B cell (primary cell): ENCODE measurements at regions not wholly inside any gene's neighbourhood (a gene's known extent, or its start where the extent isn't known, plus 50 kb on each side); places are given as distances from the start of the nearest gene placed in this dataset.

Source experiments
- ATAC-seq: fragments of 200-7000 bp; cut with Tn5 transposase; one replicate; pipeline ENCODE4 v1.10.0; 2021; ENCODE audit warnings: low read depth, mild to moderate bottlenecking, moderate number of reproducible peaks, moderate library complexity
- CTCF ChIA-PET: fragments of 350-600 bp; sonication (Branson Sonifier 250); formaldehyde crosslinking; loops from one replicate; lab custom pipeline; 2021; ENCODE audit warnings: antibody characterized with exemption, inconsistent platforms; lab: Charles Lee
- POLR2A ChIA-PET: fragments of 350-600 bp; sonication (Branson Sonifier 250); formaldehyde crosslinking; loops from one replicate; lab custom pipeline; 2021; ENCODE audit warnings: antibody characterized with exemption; lab: Charles Lee
- DNase-seq: peaks from one replicate; pipeline ENCODE4 v3.0.0; 2013
- H2AFZ ChIP-seq: 2 replicates; pipeline ENCODE4 v1.6.1; 2012; ENCODE audit warnings: mild to moderate bottlenecking, low read depth, low read length; ENCODE audit not compliant: insufficient read depth, poor library complexity, severe bottlenecking
- H3K27ac ChIP-seq, 2 donors: 1 replicate in 1 of 2; 2 replicates in 1 of 2; pipeline ENCODE4 v1.5.1; 2012 to 2013; ENCODE audit warnings: low read length in 2 of 2, mild to moderate bottlenecking in 2 of 2, moderate library complexity in 1 of 2
- H3K27me3 ChIP-seq, 4 experiments: fragments of 200-600 bp in 1 of 4; sonication (generic) in 1 of 4; replicated peaks in 1 of 4; 1 replicate in 2 of 4; 2 replicates in 2 of 4; pipeline versions ENCODE4 v1.6.1 to v1.7.0; 2013 to 2016; ENCODE audit warnings: low read length in 3 of 4, mild to moderate bottlenecking in 2 of 4, mixed read lengths in 1 of 4, moderate library complexity in 1 of 4; ENCODE audit not compliant: insufficient read depth in 4 of 4, control insufficient read depth in 3 of 4; ENCODE audit errors: control extremely low read depth in 1 of 4
- H3K36me3 ChIP-seq, 2 experiments: replicated peaks in 1 of 2; 1 replicate in 1 of 2; 2 replicates in 1 of 2; pipeline versions ENCODE4 v1.6.1 to v1.7.1; 2013; ENCODE audit warnings: low read length in 1 of 2; ENCODE audit not compliant: insufficient read depth in 2 of 2, control insufficient read depth in 1 of 2; ENCODE audit errors: control extremely low read depth in 1 of 2, extremely low read depth in 1 of 2
- H3K4me1 ChIP-seq, 2 donors: fragments of 200-600 bp in 1 of 2; sonication (generic) in 1 of 2; 1 replicate in 1 of 2; 2 replicates in 1 of 2; pipeline versions ENCODE4 v1.5.1 to v1.6.1; 2013 to 2017; ENCODE audit warnings: low read length in 2 of 2; ENCODE audit not compliant: control insufficient read depth in 2 of 2, insufficient read depth in 2 of 2
- H3K4me2 ChIP-seq: replicated peaks from 2 replicates; pipeline ENCODE3; 2012; ENCODE audit warnings: mild to moderate bottlenecking, low read depth, low read length; ENCODE audit not compliant: poor library complexity, severe bottlenecking
- H3K4me3 ChIP-seq, 5 experiments: fragments of 200-600 bp in 1 of 5; sonication (generic) in 1 of 5; 1 replicate in 3 of 5; 2 replicates in 2 of 5; pipeline versions ENCODE4 v1.5.1 to v1.7.0; 2011 to 2016; ENCODE audit warnings: low read length in 4 of 5, mild to moderate bottlenecking in 4 of 5, low read depth in 2 of 5, control low read depth in 1 of 5, moderate library complexity in 1 of 5; ENCODE audit not compliant: insufficient read depth in 1 of 5; ENCODE audit errors: control extremely low read depth in 1 of 5, extremely low read depth in 1 of 5
- H3K79me2 ChIP-seq: fragments of 200-600 bp; sonication (generic); one replicate; pipeline ENCODE4 v1.6.0; 2016; ENCODE audit warnings: low read length; ENCODE audit not compliant: control insufficient read depth, insufficient read depth
- H3K9ac ChIP-seq: fragments of 200-600 bp; sonication (generic); 2 replicates; pipeline ENCODE4 v1.6.1; 2017; ENCODE audit warnings: mild to moderate bottlenecking, low read length, moderate library complexity
- H3K9me3 ChIP-seq, 3 donors: one replicate each; pipeline versions ENCODE4 v1.6.1 to v1.7.1; 2013; ENCODE audit warnings: low read length in 2 of 3; ENCODE audit not compliant: control insufficient read depth in 2 of 3, insufficient read depth in 1 of 3; ENCODE audit errors: control extremely low read depth in 1 of 3
- H4K20me1 ChIP-seq: 2 replicates; pipeline ENCODE4 v1.6.0; 2012; ENCODE audit warnings: mild to moderate bottlenecking, low read length; ENCODE audit not compliant: insufficient read depth, control insufficient read depth, poor library complexity, severe bottlenecking
- H3K27ac Mint-ChIP-seq: one replicate; pipeline ENCODE4 v1.8.0; 2021; ENCODE audit warnings: mixed read lengths
- H3K27me3 Mint-ChIP-seq: one replicate; pipeline ENCODE4 v1.8.0; 2021; ENCODE audit warnings: mixed read lengths
- H3K4me1 Mint-ChIP-seq: one replicate; pipeline ENCODE4 v1.8.0; 2021; ENCODE audit warnings: mixed read lengths
- H3K4me3 Mint-ChIP-seq: one replicate; pipeline ENCODE4 v1.8.0; 2021; ENCODE audit warnings: mixed read lengths
- H3K9me3 Mint-ChIP-seq: one replicate; pipeline ENCODE4 v1.8.0; 2022; ENCODE audit warnings: mixed read lengths; ENCODE audit not compliant: insufficient read depth
- EZH2 ChIP-seq: IDR thresholded peaks from 2 replicates; pipeline ENCODE4 v1.6.1; 2012; ENCODE audit warnings: borderline replicate concordance, low read depth, mild to moderate bottlenecking, moderate library complexity, low read length; ENCODE audit not compliant: insufficient read depth, poor library complexity, severe bottlenecking
- WGBS: methylation state at CpG from one replicate; pipeline ENCODE4 v1.1.5; 2013; ENCODE audit warnings: missing lambda C conversion rate; ENCODE audit not compliant: insufficient coverage; 5-methylcytosine and 5-hydroxymethylcytosine counted together
- intact Hi-C: fragments of 100-400 bp; cut with micrococcal nuclease; formaldehyde crosslinking; loops from one replicate; pipeline ENCODE4 v1.10.0; 2022
- TF ChIP-seq, protein P1 (sequence below): fragments of 200-600 bp; IDR thresholded peaks from one replicate; pipeline ENCODE4 v1.8.0; 2022; ENCODE audit warnings: antibody characterized with exemption, mild to moderate bottlenecking

DNA sequence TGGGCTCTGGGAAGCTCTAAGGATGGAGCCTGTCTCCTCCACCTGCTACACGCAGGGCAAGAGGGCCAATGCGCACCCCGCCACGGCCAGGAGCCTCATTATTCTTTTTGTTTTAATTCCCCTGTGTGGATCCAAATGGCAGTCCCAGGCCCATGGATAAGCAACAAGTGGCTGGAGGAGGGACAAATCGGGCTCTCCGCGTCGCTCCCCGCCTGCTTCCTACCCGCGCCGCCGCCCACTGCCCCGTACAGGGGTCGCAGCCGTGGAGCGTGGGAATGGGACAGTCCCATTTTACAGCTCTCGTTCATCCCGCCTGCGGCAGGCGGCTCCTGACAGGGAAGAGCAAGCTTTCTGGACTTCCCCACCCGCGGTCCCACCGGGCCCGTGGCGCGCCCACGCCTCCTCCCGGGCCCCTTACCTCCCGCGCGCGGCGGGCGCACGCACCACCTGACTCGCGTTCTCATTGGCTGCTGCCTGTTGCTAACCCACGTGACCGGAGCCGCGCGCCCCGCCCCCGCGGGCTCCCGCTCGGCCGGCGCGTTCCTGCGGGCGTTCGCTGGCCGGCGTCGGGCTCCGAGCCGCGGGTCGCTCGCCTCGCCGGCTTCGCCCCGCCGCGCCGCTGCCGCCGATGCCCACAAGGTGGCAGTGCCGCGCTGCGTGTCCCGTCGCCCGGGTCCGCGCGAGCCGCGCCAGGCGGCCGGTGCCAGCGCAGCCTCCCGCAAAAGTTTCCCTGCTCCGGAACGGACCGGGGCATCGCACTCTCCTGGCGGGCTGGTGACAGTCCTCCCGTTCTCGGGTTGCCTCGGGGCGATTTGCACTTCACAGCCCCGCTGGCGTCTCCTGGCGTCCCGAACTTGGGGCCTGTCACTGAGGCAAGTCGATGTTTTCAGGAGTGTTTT is 93.3 kb downstream of the CD83 start:
- no peaks in the 10 kb centered on the region for H3K36me3 ChIP-seq
- peak overlapping the region; percentile 97 for H3K27ac Mint-ChIP-seq
- TF ChIP-seq EZH2: no peak
- TF ChIP-seq, protein P1, sequence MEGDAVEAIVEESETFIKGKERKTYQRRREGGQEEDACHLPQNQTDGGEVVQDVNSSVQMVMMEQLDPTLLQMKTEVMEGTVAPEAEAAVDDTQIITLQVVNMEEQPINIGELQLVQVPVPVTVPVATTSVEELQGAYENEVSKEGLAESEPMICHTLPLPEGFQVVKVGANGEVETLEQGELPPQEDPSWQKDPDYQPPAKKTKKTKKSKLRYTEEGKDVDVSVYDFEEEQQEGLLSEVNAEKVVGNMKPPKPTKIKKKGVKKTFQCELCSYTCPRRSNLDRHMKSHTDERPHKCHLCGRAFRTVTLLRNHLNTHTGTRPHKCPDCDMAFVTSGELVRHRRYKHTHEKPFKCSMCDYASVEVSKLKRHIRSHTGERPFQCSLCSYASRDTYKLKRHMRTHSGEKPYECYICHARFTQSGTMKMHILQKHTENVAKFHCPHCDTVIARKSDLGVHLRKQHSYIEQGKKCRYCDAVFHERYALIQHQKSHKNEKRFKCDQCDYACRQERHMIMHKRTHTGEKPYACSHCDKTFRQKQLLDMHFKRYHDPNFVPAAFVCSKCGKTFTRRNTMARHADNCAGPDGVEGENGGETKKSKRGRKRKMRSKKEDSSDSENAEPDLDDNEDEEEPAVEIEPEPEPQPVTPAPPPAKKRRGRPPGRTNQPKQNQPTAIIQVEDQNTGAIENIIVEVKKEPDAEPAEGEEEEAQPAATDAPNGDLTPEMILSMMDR: peak; percentile 72
- peak overlapping the region; percentile 87 for H2AFZ ChIP-seq
- peak overlapping the region; percentile 3 to 92 (median 82) for H3K4me3 ChIP-seq
- 2% methylated on average over 100 of the region's 100 CpGs for WGBS
- no peaks in the 10 kb centered on the region for H3K27me3 Mint-ChIP-seq
- ChIA-PET POLR2A (interaction anchor here (0.8 to 1.6 kb wide), 4 partner anchors 55 to 1035 kb away, joined by 3 to 4 read pairs (median 3); partner anchors contain the start of gene JARID2), CTCF (interaction anchor here (0.7 to 2.8 kb wide), 28 partner anchors 11 to 1995 kb away, joined by 3 to 15 read pairs (median 3); no protein-coding TSS in a partner anchor)
- peak overlapping the region; percentile 92 to 97 for H3K27ac ChIP-seq
- no peaks in the 10 kb centered on the region for H4K20me1 ChIP-seq
- peak; percentile 96 for DNase-seq
- H3K9me3 Mint-ChIP-seq: no peaks in the 10 kb centered on the region
- no peaks in the 10 kb centered on the region for H3K9me3 ChIP-seq
- peak overlapping the region; percentile 90 for H3K9ac ChIP-seq
- H3K4me2 ChIP-seq: peak overlapping the region; percentile 96
- ATAC-seq: peak; percentile 91
- H3K4me3 Mint-ChIP-seq: peak overlapping the region; percentile 90
- H3K4me1 ChIP-seq: peaks cover 30 to 33% of the 10 kb centered on the region in 2 donors
- H3K27me3 ChIP-seq: no peaks in the 10 kb centered on the region
- no peaks in the 10 kb centered on the region for H3K79me2 ChIP-seq
- peaks cover 44% of the 10 kb centered on the region for H3K4me1 Mint-ChIP-seq
- intact Hi-C loops: loop anchor here (1.0 to 5.0 kb wide), 9 partner anchors 66 to 1280 kb away; no protein-coding TSS in a partner anchor
